ENCODE measurements at regions not wholly inside any gene's neighbourhood (a gene's known extent, or its start where the extent isn't known, plus 50 kb on each side); places are given as distances from the start of the nearest gene placed in this dataset.

GRCh38 chr13:33994198-33994597 lies 176.2 kb downstream of the RFC3 start:
- TF ChIP-seq ZNF202 (tag by site-specific recombination; IDR thresholded peaks at IDR 0.05; ENCODE audit: borderline replicate concordance) = no peak
- no peak for TF ChIP-seq ZNF621 (tag by site-specific recombination; IDR thresholded peaks at IDR 0.05)
- no peak for TF ChIP-seq ZFP69B (tag by site-specific recombination; IDR thresholded peaks at IDR 0.05)
- TF ChIP-seq PRDM1 (tag by site-specific recombination; IDR thresholded peaks at IDR 0.05) = no peak
- TF ChIP-seq ZBTB21 (tag by site-specific recombination; IDR thresholded peaks at IDR 0.05) = no peak
- no peak for TF ChIP-seq ZNF174 (tag by site-specific recombination; IDR thresholded peaks at IDR 0.05)
- TF ChIP-seq ZNF530 (tag by site-specific recombination; IDR thresholded peaks at IDR 0.05; ENCODE audit: low read depth) = no peak
- TF ChIP-seq ZNF585B (tag by site-specific recombination; IDR thresholded peaks at IDR 0.05) = no peak
- TF ChIP-seq, protein P1, sequence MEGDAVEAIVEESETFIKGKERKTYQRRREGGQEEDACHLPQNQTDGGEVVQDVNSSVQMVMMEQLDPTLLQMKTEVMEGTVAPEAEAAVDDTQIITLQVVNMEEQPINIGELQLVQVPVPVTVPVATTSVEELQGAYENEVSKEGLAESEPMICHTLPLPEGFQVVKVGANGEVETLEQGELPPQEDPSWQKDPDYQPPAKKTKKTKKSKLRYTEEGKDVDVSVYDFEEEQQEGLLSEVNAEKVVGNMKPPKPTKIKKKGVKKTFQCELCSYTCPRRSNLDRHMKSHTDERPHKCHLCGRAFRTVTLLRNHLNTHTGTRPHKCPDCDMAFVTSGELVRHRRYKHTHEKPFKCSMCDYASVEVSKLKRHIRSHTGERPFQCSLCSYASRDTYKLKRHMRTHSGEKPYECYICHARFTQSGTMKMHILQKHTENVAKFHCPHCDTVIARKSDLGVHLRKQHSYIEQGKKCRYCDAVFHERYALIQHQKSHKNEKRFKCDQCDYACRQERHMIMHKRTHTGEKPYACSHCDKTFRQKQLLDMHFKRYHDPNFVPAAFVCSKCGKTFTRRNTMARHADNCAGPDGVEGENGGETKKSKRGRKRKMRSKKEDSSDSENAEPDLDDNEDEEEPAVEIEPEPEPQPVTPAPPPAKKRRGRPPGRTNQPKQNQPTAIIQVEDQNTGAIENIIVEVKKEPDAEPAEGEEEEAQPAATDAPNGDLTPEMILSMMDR (tag by site-specific recombination; IDR thresholded peaks at IDR 0.05) = no peak
- TF ChIP-seq, protein P2, sequence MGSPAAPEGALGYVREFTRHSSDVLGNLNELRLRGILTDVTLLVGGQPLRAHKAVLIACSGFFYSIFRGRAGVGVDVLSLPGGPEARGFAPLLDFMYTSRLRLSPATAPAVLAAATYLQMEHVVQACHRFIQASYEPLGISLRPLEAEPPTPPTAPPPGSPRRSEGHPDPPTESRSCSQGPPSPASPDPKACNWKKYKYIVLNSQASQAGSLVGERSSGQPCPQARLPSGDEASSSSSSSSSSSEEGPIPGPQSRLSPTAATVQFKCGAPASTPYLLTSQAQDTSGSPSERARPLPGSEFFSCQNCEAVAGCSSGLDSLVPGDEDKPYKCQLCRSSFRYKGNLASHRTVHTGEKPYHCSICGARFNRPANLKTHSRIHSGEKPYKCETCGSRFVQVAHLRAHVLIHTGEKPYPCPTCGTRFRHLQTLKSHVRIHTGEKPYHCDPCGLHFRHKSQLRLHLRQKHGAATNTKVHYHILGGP (tag by site-specific recombination; IDR thresholded peaks at IDR 0.05) = no peak
- no peak for TF ChIP-seq GLI4 (tag by site-specific recombination; IDR thresholded peaks at IDR 0.05)
- no peak for TF ChIP-seq GLIS1 (tag by site-specific recombination; IDR thresholded peaks at IDR 0.05)
- TF ChIP-seq ZNF658 (tag by site-specific recombination; IDR thresholded peaks at IDR 0.05) = no peak
- TF ChIP-seq ZNF548 (tag by site-specific recombination; IDR thresholded peaks at IDR 0.05) = no peak
- TF ChIP-seq, protein P3, sequence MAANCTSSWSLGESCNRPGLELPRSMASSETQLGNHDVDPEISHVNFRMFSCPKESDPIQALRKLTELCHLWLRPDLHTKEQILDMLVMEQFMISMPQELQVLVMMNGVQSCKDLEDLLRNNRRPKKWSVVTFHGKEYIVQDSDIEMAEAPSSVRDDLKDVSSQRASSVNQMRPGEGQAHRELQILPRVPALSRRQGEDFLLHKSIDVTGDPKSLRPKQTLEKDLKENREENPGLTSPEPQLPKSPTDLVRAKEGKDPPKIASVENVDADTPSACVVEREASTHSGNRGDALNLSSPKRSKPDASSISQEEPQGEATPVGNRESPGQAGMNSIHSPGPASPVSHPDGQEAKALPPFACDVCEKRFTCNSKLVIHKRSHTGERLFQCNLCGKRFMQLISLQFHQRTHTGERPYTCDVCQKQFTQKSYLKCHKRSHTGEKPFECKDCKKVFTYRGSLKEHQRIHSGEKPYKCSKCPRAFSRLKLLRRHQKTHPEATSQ (tag by site-specific recombination; IDR thresholded peaks at IDR 0.05) = no peak
- Histone ChIP-seq H3K4me3 (ENCODE audit: low read depth, low read length) (no peak overlapping the region), H3K9me3 (ENCODE audit: control insufficient read depth, insufficient read depth, low read depth, low read length) (no peaks in the 10 kb centered on the region), H3K27ac (ENCODE audit: extremely low read depth, low read depth, low read length) (no peak overlapping the region), H3K4me1 (ENCODE audit: control insufficient read depth, insufficient read depth, low read length) (no peaks in the 10 kb centered on the region), H3K36me3 (ENCODE audit: control insufficient read depth in 2 of 2, insufficient read depth in 1 of 2, low read length in 2 of 2) (no peaks in the 10 kb centered on the region)
- ChIA-PET POLR2A (no interaction called here), CTCF (no interaction called here)

DNA sequence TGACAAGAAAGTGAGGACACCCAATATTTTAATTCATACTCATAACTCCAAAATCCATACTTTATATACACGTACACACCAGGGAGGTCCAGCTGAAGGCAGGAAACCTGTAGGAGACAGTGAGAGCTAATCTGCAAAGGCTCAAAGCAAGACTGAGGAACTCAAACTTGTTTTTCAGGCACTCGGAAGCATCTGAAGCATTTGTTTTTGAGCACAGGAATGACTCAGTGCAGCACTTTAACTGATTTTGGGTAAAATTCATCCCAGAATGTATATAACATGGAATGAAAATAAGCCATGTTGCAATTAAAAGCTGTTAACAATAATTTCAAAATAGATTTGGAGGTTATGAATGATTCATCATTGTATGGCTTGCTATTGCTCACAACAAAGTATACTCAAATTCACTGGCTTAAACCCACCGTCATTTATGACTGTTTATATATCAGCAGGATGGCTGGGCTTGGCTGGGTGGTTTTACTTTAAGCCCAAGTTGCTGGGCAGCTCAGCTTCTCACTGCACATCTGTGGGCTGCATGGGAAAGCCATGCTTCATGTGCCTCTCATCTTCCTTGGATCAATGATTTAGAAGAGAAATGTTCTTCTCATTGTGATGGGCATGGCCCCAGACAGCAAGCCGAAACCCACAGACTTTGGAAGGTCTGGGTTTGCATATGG lies 177.0 kb downstream of the RFC3 start:
- TF ChIP-seq ZNF248 (tag by site-specific recombination; IDR thresholded peaks at IDR 0.05) (no peak), KLF16 (tag by site-specific recombination; IDR thresholded peaks at IDR 0.05) (no peak), ZNF76 (tag by site-specific recombination; IDR thresholded peaks at IDR 0.05; ENCODE audit: borderline replicate concordance, low read depth) (no peak), ZNF169 (tag by site-specific recombination; IDR thresholded peaks at IDR 0.05) (no peak)
- TF ChIP-seq, protein P4, sequence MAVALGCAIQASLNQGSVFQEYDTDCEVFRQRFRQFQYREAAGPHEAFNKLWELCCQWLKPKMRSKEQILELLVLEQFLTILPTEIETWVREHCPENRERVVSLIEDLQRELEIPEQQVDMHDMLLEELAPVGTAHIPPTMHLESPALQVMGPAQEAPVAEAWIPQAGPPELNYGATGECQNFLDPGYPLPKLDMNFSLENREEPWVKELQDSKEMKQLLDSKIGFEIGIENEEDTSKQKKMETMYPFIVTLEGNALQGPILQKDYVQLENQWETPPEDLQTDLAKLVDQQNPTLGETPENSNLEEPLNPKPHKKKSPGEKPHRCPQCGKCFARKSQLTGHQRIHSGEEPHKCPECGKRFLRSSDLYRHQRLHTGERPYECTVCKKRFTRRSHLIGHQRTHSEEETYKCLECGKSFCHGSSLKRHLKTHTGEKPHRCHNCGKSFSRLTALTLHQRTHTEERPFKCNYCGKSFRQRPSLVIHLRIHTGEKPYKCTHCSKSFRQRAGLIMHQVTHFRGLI (tag by site-specific recombination; IDR thresholded peaks at IDR 0.05) = peak; percentile 78
- Histone ChIP-seq H3K36me3 (ENCODE audit: control insufficient read depth in 2 of 2, insufficient read depth in 1 of 2, low read length in 2 of 2) (no peaks in the 10 kb centered on the region), H3K9me3 (ENCODE audit: control insufficient read depth, insufficient read depth, low read depth, low read length) (no peaks in the 10 kb centered on the region), H3K4me1 (ENCODE audit: control insufficient read depth, insufficient read depth, low read length) (no peaks in the 10 kb centered on the region), H3K27ac (ENCODE audit: extremely low read depth, low read depth, low read length) (no peak overlapping the region), H3K4me3 (ENCODE audit: low read depth, low read length) (no peak overlapping the region)
- ChIA-PET POLR2A (no interaction called here), CTCF (no interaction called here)
